ENCODE measurements at regions not wholly inside any gene's neighbourhood (a gene's known extent, or its start where the extent isn't known, plus 50 kb on each side); places are given as distances from the start of the nearest gene placed in this dataset.
"Not testable (repeated sequence)": the region's sequence is repeated elsewhere in the genome, so short reads cannot be mapped to it uniquely, and the experiment has no call there.

DNA sequence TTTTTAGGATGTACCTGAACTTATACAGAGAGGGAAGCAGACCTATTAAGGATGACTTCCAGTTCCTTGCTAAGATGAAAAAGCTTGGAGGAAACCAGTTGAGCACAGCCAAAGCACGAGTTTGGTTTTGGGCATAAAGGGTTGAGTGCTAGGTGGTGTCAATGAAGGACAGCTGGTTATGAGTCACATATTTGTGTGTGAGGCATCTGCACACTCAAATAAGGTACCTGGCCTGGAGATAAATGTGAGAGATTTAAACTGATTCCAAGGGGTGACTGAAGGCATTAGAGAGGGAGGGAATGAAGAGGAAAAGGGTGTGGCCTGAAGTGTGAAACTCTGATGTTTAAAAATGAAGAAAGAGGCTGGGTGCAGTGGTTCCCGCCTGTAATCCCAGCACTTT is 486.7 kb downstream of the DIPK2A start:
- no peak for DNase-seq (ENCODE audit: low read depth)

DNA sequence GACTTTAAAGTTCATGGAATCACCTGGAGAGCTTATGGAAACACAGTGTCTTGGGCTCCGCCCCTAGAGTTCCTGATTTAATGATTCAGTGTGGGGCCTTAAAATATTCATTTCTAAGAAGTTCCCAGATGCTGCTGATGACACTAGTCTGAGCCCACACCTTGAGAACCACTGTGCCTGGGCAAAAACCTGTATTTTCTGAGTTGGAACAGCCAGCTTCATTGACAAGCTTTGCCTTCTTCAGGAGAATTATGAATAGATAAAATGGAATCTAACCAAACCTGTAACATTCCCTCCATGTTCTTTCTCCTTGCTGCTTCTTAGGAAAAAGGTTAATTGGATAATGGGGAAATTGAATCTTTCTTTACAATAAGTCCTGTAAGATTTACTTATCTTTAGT is 490.7 kb downstream of the DIPK2A start:
- no peak for DNase-seq (ENCODE audit: low read depth)

DNA sequence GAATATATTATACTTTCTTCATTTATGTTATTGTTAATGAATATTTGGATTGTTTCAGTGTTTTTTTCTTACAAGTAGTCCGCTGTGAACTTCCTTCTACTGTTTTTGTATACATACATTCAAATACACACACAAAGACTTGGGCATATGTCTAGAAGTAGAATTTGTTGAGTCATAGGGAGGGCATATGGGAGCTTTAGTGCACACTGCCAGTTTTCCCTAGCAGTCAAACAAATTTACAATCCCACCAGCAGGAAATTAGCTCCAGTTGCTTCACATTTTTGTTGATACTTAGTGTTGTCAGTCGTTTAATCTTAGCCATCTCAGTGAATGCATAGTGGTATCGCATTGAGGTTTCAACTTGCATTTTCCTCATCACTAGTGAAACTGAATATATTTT is 492.3 kb downstream of the DIPK2A start:
- DNase-seq (ENCODE audit: low read depth): no peak

DNA sequence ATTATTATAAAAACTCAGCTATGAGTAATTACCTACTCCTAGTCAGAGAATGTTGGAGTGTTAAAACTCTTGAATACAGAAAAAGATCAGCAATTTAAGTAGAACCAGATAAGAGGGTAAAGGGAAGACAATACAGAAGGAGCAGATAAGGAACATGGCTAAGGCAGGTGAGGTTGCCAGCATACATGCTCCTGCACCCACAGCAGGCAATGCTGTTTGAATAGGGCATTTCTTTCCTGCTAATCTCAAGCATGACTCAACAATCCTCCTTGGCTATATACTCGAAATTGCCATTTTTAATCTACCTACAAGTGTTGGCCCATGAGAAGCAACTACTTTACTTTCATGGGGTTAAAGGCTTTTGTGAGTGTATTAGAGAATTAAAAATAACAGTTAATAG is 494.5 kb downstream of the DIPK2A start:
- DNase-seq (ENCODE audit: low read depth): no peak

DNA sequence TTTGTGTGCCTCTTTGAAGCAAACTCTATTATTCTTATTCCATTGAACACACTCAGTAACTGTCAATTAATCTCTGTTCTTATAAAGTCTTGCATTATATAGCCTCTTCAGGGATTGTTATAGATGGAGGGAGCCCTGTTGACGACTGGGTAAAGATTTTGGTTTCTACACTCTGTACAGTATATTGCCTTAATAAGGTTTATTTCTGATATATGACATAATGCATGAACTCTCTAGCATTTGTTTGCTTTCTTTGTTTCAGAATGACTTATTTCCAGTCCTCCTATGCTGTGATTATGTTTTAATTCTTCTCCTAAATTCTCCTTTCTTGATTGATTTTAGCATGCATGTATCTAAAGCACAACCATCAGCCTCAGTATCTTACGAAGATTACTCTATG is 494.9 kb downstream of the DIPK2A start:
- no peak for DNase-seq (ENCODE audit: low read depth)

DNA sequence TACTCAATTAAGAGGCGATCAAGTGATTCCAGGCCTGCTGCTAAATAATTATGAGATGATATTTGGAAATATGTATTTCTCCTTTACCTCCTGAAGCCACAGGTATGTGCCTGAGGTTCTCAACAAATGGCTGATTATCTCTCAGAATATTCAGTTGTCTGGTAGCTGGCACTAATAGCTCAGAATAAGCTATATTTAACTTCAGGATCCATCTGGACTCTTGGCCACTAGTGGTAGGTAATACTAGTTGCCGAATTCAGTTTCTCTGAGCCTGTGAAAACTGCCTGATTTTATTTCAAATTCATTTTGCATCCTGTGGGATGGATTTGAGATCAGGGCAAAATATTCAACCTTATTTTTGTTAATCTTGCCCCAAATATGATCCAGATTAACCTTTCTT is 499.0 kb downstream of the DIPK2A start:
- no peak for DNase-seq (ENCODE audit: low read depth)

DNA sequence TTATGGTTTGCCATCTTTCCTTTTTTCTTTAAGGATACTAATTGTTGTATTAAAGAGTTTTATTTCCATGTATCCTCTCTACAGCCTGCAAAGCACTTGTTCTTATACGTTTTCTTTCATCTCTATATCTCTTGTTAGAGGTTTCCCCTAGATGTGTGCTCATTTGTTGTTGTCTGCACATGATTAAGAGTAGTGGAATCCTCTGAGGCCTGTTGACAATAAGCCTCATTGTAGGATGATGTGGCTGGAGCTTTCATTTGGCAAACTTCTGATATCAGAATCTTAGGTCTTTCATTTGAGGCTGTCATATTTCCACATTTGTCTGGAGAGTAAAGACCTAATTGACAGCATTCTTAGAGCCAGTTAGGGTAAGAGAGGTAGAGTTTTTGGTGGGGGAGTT is 506.0 kb downstream of the DIPK2A start:
- no peak for DNase-seq (ENCODE audit: low read depth)

DNA sequence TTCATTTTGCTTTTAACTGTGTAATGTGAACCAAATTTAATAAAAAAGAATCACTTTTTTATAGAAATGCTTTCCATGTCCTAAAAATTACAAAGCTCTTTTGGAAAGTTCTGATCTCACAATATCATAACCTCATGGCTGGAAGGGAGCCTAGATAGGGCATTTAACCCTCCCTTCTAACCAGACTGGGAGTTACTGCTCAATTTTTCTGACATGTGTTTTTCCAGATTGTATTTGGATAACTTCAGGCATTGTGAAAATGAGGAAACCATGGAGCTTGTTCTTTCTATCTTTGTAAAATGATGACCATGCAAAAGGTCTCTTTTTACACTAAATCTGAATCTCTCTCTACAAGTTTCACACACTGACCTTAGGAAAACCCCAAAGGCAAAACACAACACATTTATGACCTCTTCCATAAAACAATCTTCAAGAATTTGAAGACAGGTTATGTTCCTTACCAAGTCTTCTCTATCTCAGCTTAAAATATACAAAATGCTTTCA is 508.8 kb downstream of the DIPK2A start:
- DNase-seq (ENCODE audit: low read depth): no peak

DNA sequence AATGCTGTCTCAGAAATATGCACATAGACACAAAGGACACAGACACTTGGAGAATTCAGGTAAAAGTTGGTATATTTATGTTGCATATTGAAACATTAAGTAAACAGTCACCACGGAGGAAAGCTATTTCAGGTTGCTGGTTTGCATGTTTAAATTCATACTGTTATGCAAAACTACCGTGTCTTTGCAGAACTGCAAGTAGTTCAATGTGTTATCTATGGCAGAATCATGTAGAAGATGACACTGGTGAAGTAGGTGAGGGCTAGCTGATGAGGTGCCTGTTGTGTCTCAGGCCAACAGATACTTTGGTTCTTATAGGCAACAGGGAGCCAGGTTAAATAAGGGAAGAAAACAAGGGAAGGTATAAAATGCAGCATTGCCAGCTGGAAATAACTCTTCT is 511.3 kb downstream of the DIPK2A start:
- no peak for DNase-seq (ENCODE audit: low read depth)

DNA sequence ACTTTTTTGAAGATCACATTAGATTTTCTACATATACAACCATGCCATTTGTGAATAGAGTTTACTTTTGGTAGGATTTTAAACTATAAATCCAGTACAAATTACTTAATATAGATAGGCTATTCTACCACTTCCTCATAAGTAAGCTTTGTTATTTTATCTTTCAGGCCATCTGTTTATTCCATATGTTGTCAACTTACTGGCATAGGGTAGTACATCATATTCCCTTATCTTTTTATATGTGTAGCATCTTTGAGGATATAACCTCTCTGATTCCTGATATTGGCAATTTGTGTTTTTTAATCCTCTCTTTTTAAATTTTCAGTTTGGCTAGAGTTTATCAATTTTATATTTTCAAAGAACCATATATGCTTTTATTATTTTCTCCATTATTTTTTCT is 515.4 kb downstream of the DIPK2A start:
- DNase-seq (ENCODE audit: low read depth): no peak

DNA sequence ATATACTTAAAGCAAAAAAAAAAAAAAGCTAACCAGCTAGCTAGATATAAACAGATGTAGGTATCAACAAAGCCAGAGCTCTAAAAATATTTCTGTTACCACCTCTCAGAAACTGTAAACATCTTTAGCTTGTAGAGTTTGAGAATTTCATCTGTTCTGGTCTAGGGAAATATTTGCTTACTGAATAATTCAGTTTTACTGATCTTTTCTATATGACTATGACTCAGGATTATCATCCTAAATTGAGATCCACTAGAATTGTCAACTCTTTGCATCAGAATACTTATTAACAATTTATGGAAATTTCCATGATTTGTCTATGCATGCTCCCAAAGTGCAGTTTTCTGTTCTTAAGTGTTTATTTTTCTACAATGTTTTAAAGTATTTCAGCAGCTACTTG is 517.3 kb downstream of the DIPK2A start:
- no peak for DNase-seq (ENCODE audit: low read depth)

DNA sequence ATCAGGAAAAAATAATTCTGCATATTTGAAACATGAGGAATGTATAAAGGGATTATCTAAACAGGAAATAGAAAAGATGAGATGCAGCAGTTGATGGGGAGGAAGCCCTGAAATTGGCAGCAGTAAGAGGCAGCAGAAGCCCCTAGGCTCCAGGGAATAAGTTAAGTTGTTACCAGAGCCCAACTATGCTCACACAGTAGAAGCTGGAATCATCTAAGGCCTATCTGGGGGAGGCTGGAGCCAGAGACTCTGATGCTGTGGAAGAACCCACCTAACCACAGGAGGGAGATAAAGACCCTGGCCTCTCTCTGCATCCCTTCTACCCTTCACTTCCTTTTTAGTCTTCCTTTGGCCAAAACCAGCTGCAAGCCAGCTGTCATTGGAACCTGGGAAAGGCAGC is 519.7 kb downstream of the DIPK2A start:
- no peak for DNase-seq (ENCODE audit: low read depth)

DNA sequence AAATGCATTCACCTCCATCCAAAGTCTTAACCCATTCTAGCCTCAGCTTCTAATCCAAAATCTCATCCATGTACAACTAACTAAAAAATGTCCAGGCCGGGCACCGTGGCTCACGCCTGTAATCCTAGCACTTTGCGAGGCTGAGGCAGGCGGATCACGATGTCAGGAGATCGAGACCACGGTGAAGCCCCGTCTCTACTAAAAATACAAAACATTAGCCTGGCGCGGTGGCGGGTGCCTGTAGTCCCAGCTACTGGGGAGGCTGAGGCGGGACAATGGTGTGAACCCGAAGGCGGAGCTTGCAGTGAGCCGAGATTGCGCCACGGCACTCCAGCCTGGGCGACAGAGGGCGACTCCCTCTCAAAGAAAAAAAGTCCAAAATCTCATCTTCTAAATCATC is 523.0 kb downstream of the DIPK2A start:
- DNase-seq (ENCODE audit: low read depth): not testable (repeated sequence)

DNA sequence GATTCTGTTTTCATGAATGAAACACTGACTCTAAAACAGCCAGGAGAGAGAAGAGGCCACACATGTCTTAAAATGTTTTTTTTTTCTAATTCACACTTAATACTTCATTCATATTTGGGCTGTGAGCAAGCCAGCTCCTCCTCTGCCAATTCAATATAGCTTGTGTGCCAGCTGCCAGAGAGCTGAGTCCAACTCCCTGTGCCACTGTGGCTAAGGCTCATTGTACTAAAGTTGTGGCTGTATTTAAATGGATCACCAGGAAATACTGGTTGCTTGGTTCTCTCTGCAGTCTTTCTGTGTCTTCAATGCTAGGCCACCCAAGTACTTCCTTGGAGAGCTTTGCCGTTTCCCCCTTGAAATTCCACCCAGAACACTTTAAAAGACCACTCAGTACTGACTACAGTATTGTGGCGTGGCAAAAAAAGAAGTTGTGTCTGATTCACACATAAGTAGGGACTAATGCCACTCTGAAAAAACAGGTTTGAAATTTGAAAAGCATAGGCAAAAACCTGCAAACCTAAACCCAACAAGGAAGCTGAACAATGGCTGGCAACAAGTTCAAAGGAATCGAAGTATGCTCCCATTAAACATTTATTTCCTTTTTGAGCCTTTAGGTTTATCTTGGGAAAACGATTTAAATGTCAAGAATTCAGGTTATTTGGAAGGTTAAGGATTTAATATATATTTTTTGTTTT is 524.7 kb downstream of the DIPK2A start:
- DNase-seq (ENCODE audit: low read depth): no peak

DNA sequence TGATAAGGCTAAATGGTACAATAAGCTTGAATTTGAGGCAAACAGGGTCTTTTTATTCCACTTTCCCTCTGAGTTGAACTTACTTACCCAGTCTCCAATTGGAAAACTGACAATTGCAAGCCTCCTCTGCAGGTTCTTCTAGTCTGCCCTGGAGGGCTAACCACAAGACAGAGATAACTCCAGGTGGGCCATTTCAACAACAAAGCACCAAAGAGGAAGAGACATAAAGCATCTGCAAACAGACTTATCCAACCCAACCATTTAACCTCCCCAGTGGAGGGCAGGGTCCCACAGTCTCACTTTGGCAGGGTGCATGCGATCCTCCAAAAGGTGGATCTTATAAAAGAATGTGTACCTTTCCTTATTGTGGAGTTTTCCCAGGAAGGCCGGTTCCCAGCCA is 525.8 kb downstream of the DIPK2A start:
- no peak for DNase-seq (ENCODE audit: low read depth)

DNA sequence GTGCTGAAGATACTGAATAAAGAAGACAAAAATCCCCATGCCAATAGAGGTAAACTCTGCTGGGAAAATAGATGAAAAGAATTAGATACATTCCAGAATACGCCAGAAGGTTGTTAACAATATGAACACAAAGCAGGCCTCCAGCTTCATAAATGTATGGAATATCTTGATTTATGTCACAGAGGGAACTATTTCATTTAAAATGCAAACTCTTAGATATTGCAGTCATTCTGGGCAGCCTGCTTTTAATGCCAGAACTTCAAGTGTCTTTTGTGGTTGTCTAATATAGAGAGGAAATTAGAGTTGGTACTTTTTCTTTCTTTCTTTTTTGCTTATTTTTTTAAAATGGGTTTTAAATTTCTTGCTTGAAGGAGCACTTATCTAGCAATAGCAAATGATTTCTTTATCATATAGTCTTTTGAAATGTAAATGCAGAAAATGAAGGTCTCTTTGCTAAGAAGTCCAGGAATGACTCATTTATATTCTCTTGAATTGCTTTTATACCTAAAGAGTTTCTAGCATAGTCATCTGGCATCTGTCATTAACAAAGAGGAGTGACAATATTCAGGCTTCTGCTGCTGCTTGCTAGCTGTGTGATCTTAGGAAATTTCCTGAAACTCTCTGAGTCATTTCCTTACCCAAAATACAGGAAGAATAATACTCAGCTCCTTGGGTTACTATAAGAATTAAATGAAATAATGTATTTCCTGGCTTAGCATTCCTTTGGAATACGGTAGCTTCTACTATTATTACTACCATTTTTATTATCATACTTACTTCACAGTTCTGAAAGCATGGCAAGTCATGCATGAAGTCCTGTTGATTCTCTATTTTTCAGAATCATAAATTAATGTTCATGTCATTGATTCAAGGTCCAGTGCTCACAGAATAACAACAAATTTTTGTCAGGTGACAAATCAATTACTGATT is 527.6 kb downstream of the DIPK2A start:
- DNase-seq (ENCODE audit: low read depth): no peak

DNA sequence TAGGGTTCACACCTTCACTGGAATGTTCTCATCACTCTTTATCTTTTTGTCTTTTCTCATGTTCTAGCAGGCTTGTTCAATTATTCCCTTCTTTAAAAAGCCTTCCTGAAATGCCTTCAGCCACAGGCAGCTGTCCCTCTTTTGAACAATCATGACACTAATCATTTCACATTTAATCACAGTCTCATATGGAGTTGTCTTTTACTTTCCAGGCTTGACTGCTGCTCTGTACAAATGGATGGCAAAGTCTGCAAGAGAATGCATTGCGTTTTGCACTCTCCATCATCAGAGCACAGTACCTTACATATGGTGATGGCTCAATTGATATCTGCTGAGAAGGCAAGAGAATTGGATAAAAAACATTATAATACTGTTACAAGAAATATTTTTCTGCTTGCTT is 529.8 kb downstream of the DIPK2A start:
- no peak for DNase-seq (ENCODE audit: low read depth)

DNA sequence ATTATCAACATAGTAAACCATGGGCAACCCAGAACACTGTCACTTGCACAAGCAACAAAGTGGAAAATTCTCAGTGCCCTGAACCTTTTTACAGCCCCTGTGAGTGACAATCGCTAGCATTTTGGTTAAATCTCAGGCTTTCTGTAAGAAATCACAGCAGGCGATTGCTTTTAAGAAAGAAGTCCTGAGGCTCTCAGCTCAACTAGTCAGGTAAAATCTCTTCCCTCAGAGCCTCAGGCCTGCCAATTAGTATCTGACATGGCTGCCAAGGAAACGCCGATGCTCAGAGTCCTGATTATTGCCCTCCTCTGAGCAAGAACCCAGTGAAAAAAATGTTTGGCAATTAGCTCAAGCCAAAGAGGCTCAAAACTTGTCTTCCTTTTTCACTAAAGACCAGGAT is 530.8 kb downstream of the DIPK2A start:
- DNase-seq (ENCODE audit: low read depth): no peak

DNA sequence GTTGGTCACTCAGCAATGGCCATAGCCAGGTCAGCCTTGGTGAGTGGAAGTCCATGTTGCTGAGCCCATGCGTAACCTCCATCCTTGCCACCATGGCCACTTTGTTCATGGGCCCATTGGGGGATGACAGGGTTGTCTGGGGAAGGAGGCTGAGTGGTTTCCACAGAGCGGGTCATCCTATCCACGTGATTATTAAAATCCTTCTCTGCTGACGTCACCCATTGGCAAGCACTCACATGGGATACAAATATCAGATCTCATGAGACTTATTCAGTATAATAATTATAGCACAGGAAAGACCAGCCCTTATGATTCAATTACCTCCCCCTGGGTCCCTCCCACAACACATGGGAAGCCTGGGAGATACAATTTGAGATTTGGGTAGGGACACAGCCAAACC is 534.8 kb downstream of the DIPK2A start:
- DNase-seq (ENCODE audit: low read depth): not testable (repeated sequence)

DNA sequence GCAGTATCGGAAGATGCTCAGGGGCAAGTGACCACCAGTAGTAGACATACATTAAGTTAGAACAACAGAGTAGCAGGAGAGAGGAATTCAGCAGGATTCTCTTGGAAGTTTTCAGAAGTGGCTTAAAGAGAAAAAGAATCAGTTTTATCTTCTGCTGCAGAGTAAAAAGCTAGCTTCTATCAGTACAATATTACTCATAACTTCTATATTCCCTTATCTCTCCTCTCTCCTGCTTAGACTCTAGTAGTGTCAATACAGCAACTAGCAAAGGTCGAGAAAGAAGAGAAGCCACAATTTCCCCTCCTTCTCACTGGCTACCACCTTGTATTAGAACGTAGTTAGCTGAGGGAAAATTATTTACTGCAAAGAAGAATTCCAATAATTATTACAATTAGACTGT is 539.7 kb downstream of the DIPK2A start:
- DNase-seq (ENCODE audit: low read depth): no peak

DNA sequence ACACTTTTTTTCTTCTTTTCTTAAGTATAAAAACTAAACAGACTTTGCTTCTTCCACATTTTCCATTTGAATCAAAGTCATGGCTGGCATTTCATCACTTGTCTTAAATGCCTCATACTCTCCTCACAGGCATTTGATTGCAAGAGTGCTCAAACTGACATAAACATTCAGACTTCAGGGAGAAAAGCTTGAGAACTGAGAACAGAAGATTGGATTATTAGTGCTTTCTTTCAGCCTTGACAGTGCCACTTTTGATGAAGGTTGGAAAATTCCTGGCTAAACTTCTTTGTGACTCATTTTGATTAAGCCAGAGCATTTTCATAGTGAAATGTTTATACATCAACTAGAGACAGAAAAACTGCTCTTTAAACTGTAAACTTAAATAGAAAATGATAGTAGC is 544.4 kb downstream of the DIPK2A start:
- DNase-seq (ENCODE audit: low read depth): peak; percentile 3

DNA sequence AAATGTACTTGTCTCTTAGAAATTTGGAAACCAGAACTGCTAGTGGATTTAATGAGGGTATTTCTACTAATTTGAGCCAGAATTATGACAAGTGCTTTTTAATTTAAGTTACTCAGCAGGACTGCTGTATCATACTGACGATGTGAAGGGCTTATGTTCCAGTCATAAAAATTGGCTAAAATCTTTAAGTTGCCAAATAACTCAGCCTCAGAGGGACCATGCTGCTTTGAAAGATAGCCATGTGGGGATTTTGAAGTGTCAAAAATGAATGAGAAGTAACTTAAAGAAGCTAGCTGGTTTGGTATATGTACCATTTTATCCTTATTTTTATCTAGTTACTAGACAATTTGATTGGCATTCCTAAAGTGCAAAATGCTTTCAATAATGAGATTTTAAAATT is 545.0 kb downstream of the DIPK2A start:
- DNase-seq (ENCODE audit: low read depth): no peak

DNA sequence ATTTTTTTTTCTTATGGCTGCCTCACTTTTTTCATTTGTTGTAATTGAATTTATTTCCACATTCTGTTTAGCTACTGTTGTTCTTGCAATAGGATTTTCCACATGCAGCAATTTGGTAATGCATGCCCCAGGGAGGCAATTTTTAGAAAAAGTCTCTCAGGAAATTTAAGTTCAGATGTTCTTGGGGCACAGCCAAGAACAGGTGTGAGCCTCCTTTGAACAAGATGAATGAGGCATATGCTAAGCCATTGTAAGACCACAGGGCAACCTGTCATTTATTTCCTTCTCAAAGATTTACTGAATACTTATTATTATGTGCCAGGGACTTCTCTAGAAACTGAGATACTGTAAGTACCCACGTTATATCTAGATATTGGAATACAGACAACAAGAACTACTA is 549.5 kb downstream of the DIPK2A start:
- no peak for DNase-seq (ENCODE audit: low read depth)

Data from RPMI7951 (cell line).